ENCODE measurements at regions not wholly inside any gene's neighbourhood (a gene's known extent, or its start where the extent isn't known, plus 50 kb on each side); places are given as distances from the start of the nearest gene placed in this dataset.

- ATAC-seq (no peak), DNase-seq (no peak)
- no peaks in the 10 kb centered on the region for H3K4me1 ChIP-seq
- no peaks in the 10 kb centered on the region for H3K9me3 ChIP-seq
- no peak overlapping the region for H3K27ac ChIP-seq
- no peak for TF ChIP-seq POLR2A (IDR thresholded peaks at IDR 0.05)
- TF ChIP-seq, protein P1, sequence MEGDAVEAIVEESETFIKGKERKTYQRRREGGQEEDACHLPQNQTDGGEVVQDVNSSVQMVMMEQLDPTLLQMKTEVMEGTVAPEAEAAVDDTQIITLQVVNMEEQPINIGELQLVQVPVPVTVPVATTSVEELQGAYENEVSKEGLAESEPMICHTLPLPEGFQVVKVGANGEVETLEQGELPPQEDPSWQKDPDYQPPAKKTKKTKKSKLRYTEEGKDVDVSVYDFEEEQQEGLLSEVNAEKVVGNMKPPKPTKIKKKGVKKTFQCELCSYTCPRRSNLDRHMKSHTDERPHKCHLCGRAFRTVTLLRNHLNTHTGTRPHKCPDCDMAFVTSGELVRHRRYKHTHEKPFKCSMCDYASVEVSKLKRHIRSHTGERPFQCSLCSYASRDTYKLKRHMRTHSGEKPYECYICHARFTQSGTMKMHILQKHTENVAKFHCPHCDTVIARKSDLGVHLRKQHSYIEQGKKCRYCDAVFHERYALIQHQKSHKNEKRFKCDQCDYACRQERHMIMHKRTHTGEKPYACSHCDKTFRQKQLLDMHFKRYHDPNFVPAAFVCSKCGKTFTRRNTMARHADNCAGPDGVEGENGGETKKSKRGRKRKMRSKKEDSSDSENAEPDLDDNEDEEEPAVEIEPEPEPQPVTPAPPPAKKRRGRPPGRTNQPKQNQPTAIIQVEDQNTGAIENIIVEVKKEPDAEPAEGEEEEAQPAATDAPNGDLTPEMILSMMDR (IDR thresholded peaks at IDR 0.05 in 4 of 5, conservative IDR thresholded peaks at IDR 0.05 in 1 of 5), result no peak
- H3K4me3 ChIP-seq, result no peak overlapping the region
- H3K36me3 ChIP-seq, result no peaks in the 10 kb centered on the region
- intact Hi-C loops (cut with DNase I; ENCODE audit: low total_unique reads) (no loop called here), in situ Hi-C loops (cut with MboI; ENCODE audit: low sequenced_read_pairs in 4 of 4) (no loop called here)
- H3K27me3 ChIP-seq, result no peaks in the 10 kb centered on the region
Observed at GRCh38 chr4:114264877-114265291, 285.4 kb upstream of the ARSJ start.

DNA sequence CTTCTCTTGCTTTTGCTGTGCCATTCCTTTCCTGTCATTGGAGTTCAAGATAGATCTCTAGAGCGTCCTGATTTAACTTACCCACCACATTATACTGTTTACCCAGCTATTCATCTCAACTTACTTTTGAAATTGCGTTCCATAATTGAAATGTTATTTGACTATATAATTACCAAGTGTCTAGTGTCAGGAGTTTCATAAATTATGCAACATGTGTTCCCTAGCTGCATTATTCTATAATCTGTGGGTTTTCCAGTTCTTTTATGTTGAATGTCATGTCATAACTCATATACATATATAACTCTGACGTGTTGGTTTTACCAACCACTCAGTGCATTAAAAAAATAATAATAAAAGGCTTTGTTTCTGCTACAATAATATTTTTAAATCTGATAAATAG lies 285.9 kb upstream of the ARSJ start:
- Histone ChIP-seq H3K4me3 (no peak overlapping the region), H3K27me3 (no peaks in the 10 kb centered on the region), H3K4me1 (no peaks in the 10 kb centered on the region), H3K9me3 (no peaks in the 10 kb centered on the region), H3K36me3 (no peaks in the 10 kb centered on the region), H3K27ac (no peak overlapping the region)
- ATAC-seq (no peak), DNase-seq (no peak)
- in situ Hi-C loops (cut with MboI; ENCODE audit: low sequenced_read_pairs in 4 of 4), result no loop called here
- no peak for TF ChIP-seq POLR2A (IDR thresholded peaks at IDR 0.05)
- TF ChIP-seq, protein P1 (IDR thresholded peaks at IDR 0.05 in 4 of 5, conservative IDR thresholded peaks at IDR 0.05 in 1 of 5), result no peak
- intact Hi-C loops (cut with DNase I; ENCODE audit: low total_unique reads), result no loop called here

DNA sequence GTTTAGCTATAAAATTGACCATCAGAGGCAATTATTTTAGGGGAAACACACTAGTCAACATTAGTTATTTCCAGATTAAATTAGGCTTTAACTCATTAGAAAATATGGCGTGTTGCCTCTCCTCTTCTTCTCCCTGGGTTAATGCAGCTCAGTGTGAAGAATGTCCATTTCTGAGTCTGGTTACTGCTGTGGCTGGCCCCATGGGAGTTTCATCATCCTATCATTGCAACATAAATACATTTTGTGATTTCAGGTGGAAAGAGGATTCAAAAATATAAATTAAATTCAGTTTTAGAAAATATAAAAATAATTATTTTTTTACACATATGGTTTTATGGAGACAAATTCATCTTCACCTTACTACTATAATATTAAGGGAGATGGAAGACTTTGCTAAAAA lies 288.5 kb upstream of the ARSJ start:
- H3K9me3 ChIP-seq, result no peaks in the 10 kb centered on the region
- in situ Hi-C loops (cut with MboI; ENCODE audit: low sequenced_read_pairs in 4 of 4) (no loop called here), intact Hi-C loops (cut with DNase I; ENCODE audit: low total_unique reads) (no loop called here)
- DNase-seq (no peak), ATAC-seq (no peak)
- no peaks in the 10 kb centered on the region for H3K27me3 ChIP-seq
- TF ChIP-seq POLR2A (IDR thresholded peaks at IDR 0.05), result no peak
- TF ChIP-seq, protein P1 (IDR thresholded peaks at IDR 0.05 in 4 of 5, conservative IDR thresholded peaks at IDR 0.05 in 1 of 5), result no peak
- H3K4me3 ChIP-seq, result no peak overlapping the region
- no peak overlapping the region for H3K27ac ChIP-seq
- H3K36me3 ChIP-seq, result no peaks in the 10 kb centered on the region
- no peaks in the 10 kb centered on the region for H3K4me1 ChIP-seq

- no peak for DNase-seq
- in situ Hi-C loops (cut with MboI; ENCODE audit: low sequenced_read_pairs in 4 of 4), result no loop called here
- no peaks in the 10 kb centered on the region for H3K4me1 ChIP-seq
- H3K36me3 ChIP-seq, result no peaks in the 10 kb centered on the region
- no peak overlapping the region for H3K4me3 ChIP-seq
- intact Hi-C loops (cut with DNase I; ENCODE audit: low total_unique reads), result no loop called here
- no peaks in the 10 kb centered on the region for H3K9me3 ChIP-seq
- TF ChIP-seq, protein P1 (IDR thresholded peaks at IDR 0.05 in 4 of 5, conservative IDR thresholded peaks at IDR 0.05 in 1 of 5), result no peak
- TF ChIP-seq POLR2A (IDR thresholded peaks at IDR 0.05), result no peak
- no peak for ATAC-seq
- no peak overlapping the region for H3K27ac ChIP-seq
- H3K27me3 ChIP-seq, result no peaks in the 10 kb centered on the region
Observed at GRCh38 chr4:114271031-114271430, 291.6 kb upstream of the ARSJ start.

DNA sequence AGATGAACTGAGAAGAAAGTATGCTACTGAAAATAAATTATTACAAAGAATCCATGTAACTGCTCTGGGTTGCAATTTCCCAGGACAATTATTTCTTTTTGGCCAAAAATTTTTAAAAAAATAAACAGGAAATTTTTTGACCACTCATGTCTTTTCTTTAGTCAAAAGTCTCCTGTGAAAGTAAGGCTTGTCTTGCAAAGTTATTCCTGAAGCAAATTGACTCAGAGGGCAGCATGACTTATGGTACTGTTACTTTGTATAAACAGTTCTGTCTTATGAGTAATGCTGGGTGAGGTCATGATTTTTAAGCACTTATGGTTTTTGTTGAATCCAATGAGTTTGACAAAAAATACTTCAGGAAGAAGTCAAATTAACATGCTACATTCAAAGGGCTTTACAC lies 292.8 kb upstream of the ARSJ start:
- TF ChIP-seq, protein P1 (IDR thresholded peaks at IDR 0.05 in 4 of 5, conservative IDR thresholded peaks at IDR 0.05 in 1 of 5), result no peak
- no peak for TF ChIP-seq POLR2A (IDR thresholded peaks at IDR 0.05)
- H3K27me3 ChIP-seq, result no peaks in the 10 kb centered on the region
- in situ Hi-C loops (cut with MboI; ENCODE audit: low sequenced_read_pairs in 4 of 4), result no loop called here
- H3K27ac ChIP-seq, result no peak overlapping the region
- H3K9me3 ChIP-seq, result no peaks in the 10 kb centered on the region
- DNase-seq (no peak), ATAC-seq (no peak)
- H3K36me3 ChIP-seq, result no peaks in the 10 kb centered on the region
- H3K4me1 ChIP-seq, result no peaks in the 10 kb centered on the region
- no peak overlapping the region for H3K4me3 ChIP-seq
- intact Hi-C loops (cut with DNase I; ENCODE audit: low total_unique reads), result no loop called here

All from gastrocnemius medialis (tissue), 4 donors.